Activated CD8-positive, alpha-beta T cell treated with anti-CD3 and anti-CD28 coated beads, Interleukin-2, amount 10 ng/mL, durations not matched to agents 7 days and 5 days (primary cell): ENCODE measurements at regions not wholly inside any gene's neighbourhood (a gene's known extent, or its start where the extent isn't known, plus 50 kb on each side); places are given as distances from the start of the nearest gene placed in this dataset.
"Not testable (repeated sequence)": the region's sequence is repeated elsewhere in the genome, so short reads cannot be mapped to it uniquely, and the experiment has no call there.

ENCODE experiments used
- ATAC-seq: fragments of 150-1000 bp; cut with Tn5 transposase; one replicate; pipeline ENCODE4 v1.10.0; 2021; ENCODE audit warnings: moderate library complexity
- CTCF ChIA-PET: fragments of 350-600 bp; sonication (Branson Sonifier 250); formaldehyde crosslinking; loops from one replicate; lab custom pipeline; 2021; ENCODE audit warnings: antibody characterized with exemption; lab: Charles Lee
- POLR2A ChIA-PET: fragments of 350-600 bp; sonication (Branson Sonifier 250); formaldehyde crosslinking; loops from one replicate; lab custom pipeline; 2021; ENCODE audit warnings: antibody characterized with exemption; lab: Charles Lee
- DNase-seq: peaks from one replicate; pipeline ENCODE4 v3.0.0-alpha.2; 2020
- H3K27ac Mint-ChIP-seq: one replicate; pipeline ENCODE4 v1.8.0; 2021; ENCODE audit warnings: mild to moderate bottlenecking, mixed read lengths
- H3K27me3 Mint-ChIP-seq: one replicate; pipeline ENCODE4 v1.8.0; 2021; ENCODE audit warnings: low read depth, mixed read lengths
- H3K36me3 Mint-ChIP-seq: one replicate; pipeline ENCODE4 v1.8.0; 2021; ENCODE audit warnings: low read depth, mixed read lengths
- H3K4me1 Mint-ChIP-seq: one replicate; pipeline ENCODE4 v1.8.0; 2021; ENCODE audit warnings: low read depth, mixed read lengths
- H3K4me3 Mint-ChIP-seq: one replicate; pipeline ENCODE4 v1.8.0; 2021; ENCODE audit warnings: mild to moderate bottlenecking, mixed read lengths
- H3K9me3 Mint-ChIP-seq: one replicate; pipeline ENCODE4 v1.8.0; 2022; ENCODE audit warnings: mixed read lengths; ENCODE audit not compliant: insufficient read depth

DNA sequence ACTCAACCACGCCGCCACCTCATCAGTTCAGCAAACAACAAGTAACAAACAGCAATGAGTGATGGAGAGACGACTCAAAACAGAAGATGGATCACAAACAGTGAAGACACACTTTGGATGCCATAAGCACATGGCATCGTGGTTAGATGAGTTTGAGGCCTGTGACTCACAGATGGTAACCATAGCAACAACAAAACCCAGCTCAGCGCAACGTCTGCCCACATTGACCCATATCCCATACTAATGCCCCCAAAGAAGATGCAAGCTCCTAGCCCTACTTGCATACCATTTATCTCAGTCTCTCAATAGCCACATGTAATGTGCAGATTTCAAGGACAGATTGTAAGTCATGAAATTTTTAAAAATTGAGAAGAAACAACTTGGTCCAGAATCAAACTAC, 1322.3 kb upstream of the TMEM132C start:
- Mint-ChIP-seq H3K4me1 (no peaks in the 10 kb centered on the region), H3K9me3 (peaks cover 8% of the 10 kb centered on the region), H3K36me3 (no peaks in the 10 kb centered on the region), H3K27me3 (no peaks in the 10 kb centered on the region), H3K4me3 (no peak overlapping the region), H3K27ac (no peak overlapping the region)
- ChIA-PET POLR2A (no interaction called here), CTCF (no interaction called here)
- ATAC-seq (no peak), DNase-seq (no peak)

DNA sequence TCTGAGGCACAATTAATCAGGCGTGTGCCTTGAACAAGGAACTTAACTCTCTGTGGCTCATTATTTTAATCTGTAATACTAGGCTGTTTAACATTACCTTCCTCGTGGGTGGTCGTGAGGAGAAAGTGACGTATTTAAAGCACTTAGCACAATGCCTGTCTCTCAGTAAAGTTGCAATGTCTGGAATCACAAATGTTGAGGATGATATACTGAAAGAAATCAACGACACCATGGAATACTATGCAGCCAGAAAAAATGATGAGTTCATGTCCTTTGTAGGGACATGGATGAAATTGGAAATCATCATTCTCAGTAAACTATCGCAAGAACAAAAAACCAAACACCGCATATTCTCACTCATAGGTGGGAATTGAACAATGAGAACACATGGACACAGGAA, 1320.0 kb upstream of the TMEM132C start:
- POLR2A ChIA-PET, H3K4me3 Mint-ChIP-seq, H3K4me1 Mint-ChIP-seq, CTCF ChIA-PET, H3K27ac Mint-ChIP-seq, DNase-seq, H3K36me3 Mint-ChIP-seq, H3K9me3 Mint-ChIP-seq, ATAC-seq, H3K27me3 Mint-ChIP-seq: not testable (repeated sequence)

DNA sequence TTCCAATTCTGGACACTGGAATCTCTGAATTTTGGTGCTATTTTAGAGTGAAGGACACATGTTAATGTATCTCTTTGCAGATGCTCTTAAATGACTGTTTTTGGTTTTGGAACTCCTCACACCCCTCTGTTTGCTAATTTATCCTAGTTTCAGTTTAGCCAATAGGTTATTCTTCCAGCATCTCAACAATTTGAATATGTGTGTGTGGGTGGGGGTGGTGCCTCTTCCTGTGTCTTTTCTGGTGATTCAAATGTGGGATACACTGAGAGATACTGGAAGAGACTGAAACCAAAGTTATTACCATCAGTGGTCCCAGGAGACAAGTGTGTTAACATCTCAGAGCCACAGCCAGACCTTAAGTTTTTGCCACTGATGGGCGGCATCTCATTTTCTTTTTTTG, 1317.4 kb upstream of the TMEM132C start:
- Mint-ChIP-seq H3K27ac (no peak overlapping the region), H3K4me1 (no peaks in the 10 kb centered on the region), H3K27me3 (no peaks in the 10 kb centered on the region), H3K4me3 (no peak overlapping the region), H3K36me3 (no peaks in the 10 kb centered on the region), H3K9me3 (peaks cover 4% of the 10 kb centered on the region)
- CTCF ChIA-PET = no interaction called here
- no peak for ATAC-seq
- DNase-seq = no peak
- POLR2A ChIA-PET = no interaction called here

DNA sequence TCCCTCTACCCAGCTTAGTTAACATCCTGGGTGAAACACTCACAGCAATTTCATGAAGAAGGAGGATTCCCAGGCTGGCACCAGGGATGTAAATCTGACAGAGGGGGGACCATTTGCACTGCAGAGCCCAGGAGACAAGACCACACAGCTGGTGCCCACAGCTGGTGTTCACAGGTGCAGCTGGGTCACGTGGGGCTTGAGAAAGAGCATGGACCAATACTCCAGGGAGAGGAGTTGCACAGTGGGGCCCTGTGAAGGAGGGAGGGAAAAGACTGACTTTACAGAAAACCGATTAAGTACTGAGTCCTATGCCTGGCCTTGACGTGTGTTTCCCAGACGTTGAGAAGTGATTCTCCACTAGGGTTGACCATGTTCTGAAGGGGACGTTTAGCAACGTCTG, 1316.7 kb upstream of the TMEM132C start:
- CTCF ChIA-PET = no interaction called here
- H3K9me3 Mint-ChIP-seq = peaks cover 3% of the 10 kb centered on the region
- no peaks in the 10 kb centered on the region for H3K27me3 Mint-ChIP-seq
- no peaks in the 10 kb centered on the region for H3K4me1 Mint-ChIP-seq
- H3K27ac Mint-ChIP-seq = no peak overlapping the region
- H3K36me3 Mint-ChIP-seq = no peaks in the 10 kb centered on the region
- POLR2A ChIA-PET = no interaction called here
- DNase-seq (no peak), ATAC-seq (no peak)
- no peak overlapping the region for H3K4me3 Mint-ChIP-seq

DNA sequence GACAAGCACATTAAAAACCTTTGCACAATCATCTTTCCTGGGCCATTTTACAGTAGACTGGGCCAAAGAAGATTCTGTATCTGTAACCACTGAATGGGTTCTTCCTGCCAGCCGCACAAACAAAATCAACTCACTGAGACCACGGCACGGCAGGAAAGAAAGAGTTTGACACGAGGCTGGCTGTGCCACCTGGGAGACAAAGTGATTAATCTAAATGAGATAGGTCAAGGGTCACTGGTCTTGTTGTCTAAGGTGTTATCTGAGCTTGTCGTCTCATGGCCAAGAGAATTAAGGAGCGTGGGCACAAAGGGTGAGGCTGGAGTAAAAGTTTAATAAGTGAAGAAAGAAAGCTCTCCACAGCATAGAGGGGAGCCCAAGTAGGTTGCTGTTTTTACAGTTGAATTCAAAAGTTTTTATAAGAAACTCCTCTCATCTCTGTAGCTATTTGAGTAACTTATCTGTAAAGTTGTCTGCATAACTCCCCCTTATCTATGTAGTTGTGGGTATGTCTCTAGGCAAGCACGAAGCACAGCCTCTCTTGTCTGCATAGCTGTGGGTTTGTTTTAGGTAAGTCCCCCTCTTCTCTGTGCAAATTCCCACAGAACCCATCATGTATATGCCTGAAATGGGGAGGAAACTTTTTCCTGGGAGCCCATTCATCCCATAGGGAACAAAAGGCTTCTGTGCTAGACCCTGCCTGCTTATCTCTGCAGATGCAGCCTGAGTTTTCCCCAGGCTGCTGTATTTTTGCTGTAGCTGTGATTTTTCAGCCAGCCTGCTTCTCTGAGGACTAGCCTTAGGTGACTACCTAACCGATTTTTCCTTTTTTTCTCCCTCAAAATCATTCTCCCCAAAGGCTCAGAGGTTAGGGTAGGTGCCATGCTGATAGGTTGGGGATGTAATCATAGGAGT, 1314.6 kb upstream of the TMEM132C start:
- no peaks in the 10 kb centered on the region for H3K9me3 Mint-ChIP-seq
- no peaks in the 10 kb centered on the region for H3K4me1 Mint-ChIP-seq
- H3K27me3 Mint-ChIP-seq = no peaks in the 10 kb centered on the region
- H3K4me3 Mint-ChIP-seq = no peak overlapping the region
- ChIA-PET POLR2A (no interaction called here), CTCF (no interaction called here)
- no peaks in the 10 kb centered on the region for H3K36me3 Mint-ChIP-seq
- no peak for ATAC-seq
- DNase-seq = no peak
- no peak overlapping the region for H3K27ac Mint-ChIP-seq

DNA sequence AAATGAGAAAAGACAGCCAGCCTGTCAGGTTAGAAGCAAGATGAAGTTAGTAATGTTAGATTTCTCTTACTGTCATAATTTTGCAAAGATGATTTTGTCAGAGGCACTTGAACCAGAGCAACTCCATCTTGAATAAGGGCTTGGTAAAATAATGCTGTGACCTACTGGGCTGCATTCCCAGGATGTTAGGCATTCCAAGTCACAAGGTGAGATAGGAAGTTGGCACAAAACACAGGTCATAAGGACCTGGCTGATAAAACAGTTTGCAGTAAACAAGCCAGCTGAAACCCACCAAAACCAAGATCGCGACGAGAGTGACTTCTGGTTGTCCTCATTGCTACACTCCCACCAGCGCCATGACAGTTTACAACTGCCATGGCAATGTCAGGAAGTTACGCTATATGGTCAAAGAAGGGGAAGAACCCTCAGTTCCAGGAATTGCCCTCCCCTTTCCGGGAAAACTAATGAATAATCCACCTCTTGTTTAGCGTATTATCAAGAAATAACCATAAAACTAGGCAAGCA, 1313.5 kb upstream of the TMEM132C start:
- Mint-ChIP-seq H3K4me3 (no peak overlapping the region), H3K36me3 (no peaks in the 10 kb centered on the region), H3K27me3 (no peaks in the 10 kb centered on the region), H3K4me1 (no peaks in the 10 kb centered on the region), H3K9me3 (no peaks in the 10 kb centered on the region), H3K27ac (no peak overlapping the region)
- ATAC-seq (no peak), DNase-seq (no peak)
- ChIA-PET CTCF (no interaction called here), POLR2A (no interaction called here)

DNA sequence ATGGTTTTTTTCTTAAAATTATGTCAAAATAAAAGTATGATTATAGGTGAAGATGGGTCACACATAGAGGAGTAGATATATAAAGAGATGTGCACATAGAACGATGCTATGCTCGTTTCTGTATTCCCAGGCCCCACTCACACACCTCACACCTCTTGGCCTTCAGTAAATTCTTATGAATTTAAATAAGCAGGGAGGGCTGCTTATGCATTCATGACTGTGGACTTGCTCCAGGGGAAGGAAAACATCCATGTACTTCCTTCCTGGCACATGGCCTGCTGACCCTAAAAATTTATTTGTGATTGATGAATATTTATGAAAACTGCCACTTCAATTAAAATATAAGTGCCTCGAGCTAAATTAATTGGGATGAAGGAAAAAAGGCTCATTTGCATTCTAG, 1306.7 kb upstream of the TMEM132C start:
- DNase-seq (no peak), ATAC-seq (no peak)
- no peaks in the 10 kb centered on the region for H3K4me1 Mint-ChIP-seq
- no peak overlapping the region for H3K4me3 Mint-ChIP-seq
- no peak overlapping the region for H3K27ac Mint-ChIP-seq
- H3K9me3 Mint-ChIP-seq = no peaks in the 10 kb centered on the region
- H3K36me3 Mint-ChIP-seq = no peaks in the 10 kb centered on the region
- ChIA-PET CTCF (no interaction called here), POLR2A (no interaction called here)
- no peaks in the 10 kb centered on the region for H3K27me3 Mint-ChIP-seq

DNA sequence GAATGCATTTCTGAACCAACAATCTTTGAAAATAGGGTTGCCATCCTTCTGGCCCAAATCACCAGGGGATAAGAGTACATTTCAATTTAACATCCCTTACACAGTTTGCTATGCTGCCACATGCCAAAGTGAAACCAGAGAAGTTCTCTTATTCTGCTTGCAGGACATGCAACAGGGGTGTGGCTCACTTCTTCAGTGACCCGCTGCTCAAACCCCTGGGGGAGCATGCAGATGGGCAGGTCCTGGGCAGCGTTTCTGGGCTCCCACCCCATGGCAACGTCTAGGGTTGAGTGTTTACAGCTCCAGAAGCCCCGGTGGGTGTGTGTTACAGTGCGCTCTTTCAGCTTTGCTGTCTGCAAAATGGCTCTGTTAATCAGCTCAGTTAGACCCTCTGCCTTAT, 1306.3 kb upstream of the TMEM132C start:
- no peaks in the 10 kb centered on the region for H3K27me3 Mint-ChIP-seq
- H3K4me3 Mint-ChIP-seq = no peak overlapping the region
- POLR2A ChIA-PET = no interaction called here
- ATAC-seq (no peak), DNase-seq (no peak)
- no peaks in the 10 kb centered on the region for H3K36me3 Mint-ChIP-seq
- no peaks in the 10 kb centered on the region for H3K4me1 Mint-ChIP-seq
- no peak overlapping the region for H3K27ac Mint-ChIP-seq
- CTCF ChIA-PET = no interaction called here
- no peaks in the 10 kb centered on the region for H3K9me3 Mint-ChIP-seq

DNA sequence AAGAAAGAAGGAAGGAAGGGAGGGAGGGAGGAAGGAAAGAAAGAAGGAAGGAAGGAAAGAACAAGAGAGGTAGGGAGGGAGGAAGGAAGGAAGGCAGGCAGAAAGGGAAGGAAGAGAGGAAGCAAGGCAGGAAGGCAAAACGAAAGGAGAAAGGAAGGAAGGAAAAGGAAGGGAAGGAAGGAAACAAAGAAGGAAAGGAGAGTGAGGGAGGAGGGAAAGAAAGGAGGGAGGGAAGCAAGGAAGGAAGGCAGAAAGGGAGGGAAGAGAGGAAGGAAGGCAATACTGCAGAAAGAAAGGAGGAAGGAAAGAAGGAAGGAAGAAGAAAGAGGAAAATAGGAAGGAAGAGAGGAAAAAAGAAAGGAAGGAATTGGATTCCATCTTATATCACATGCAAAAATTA, 1303.1 kb upstream of the TMEM132C start:
- Mint-ChIP-seq H3K36me3 (no peaks in the 10 kb centered on the region), H3K27me3 (no peaks in the 10 kb centered on the region), H3K9me3 (no peaks in the 10 kb centered on the region), H3K4me1 (no peaks in the 10 kb centered on the region), H3K27ac (no peak overlapping the region), H3K4me3 (no peak overlapping the region)
- POLR2A ChIA-PET = no interaction called here
- CTCF ChIA-PET = no interaction called here
- no peak for DNase-seq
- no peak for ATAC-seq

DNA sequence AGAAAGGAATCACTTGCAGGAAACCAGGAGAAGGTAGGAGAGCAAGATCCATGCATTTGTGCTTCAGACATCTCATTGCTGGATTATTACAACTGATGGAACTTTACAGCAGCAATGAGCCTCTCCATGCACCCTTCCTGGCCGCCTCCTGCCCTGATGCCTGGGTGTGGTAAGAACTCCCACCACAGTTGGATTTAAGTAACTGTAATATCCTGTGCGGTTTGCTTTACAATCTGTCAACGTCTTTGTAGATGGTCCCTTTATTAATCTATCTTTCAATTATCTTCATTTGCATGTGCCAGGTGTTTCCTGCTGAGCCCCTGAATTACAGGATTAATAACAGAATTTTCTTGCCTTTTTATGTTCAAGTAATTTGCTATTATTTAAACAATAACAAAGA, 1300.5 kb upstream of the TMEM132C start:
- DNase-seq = no peak
- ChIA-PET CTCF (no interaction called here), POLR2A (no interaction called here)
- Mint-ChIP-seq H3K9me3 (no peaks in the 10 kb centered on the region), H3K27ac (no peak overlapping the region), H3K27me3 (no peaks in the 10 kb centered on the region), H3K4me3 (no peak overlapping the region), H3K36me3 (no peaks in the 10 kb centered on the region), H3K4me1 (no peaks in the 10 kb centered on the region)
- no peak for ATAC-seq

DNA sequence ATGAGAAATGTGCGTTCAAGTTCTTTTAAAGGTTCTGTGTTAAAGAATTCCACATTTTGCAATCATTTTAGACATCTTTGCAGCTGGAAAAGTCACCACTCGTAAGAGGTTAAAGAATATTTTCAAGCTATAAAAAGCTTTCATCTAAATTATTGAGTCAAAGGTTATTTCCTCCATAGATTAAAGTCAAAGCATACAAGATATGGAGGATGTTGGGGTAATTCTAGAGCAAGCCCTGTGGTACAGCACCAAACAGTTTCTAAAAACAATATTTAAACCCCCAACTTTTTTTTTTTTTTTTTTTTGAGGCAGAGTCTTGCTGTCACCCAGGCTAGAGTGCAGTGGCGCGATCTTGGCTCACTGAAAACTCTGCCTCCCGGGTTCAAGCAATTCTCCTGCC, 1299.8 kb upstream of the TMEM132C start:
- no peaks in the 10 kb centered on the region for H3K4me1 Mint-ChIP-seq
- ChIA-PET CTCF (no interaction called here), POLR2A (no interaction called here)
- H3K36me3 Mint-ChIP-seq = no peaks in the 10 kb centered on the region
- H3K4me3 Mint-ChIP-seq = no peak overlapping the region
- no peaks in the 10 kb centered on the region for H3K9me3 Mint-ChIP-seq
- DNase-seq = no peak
- no peaks in the 10 kb centered on the region for H3K27me3 Mint-ChIP-seq
- H3K27ac Mint-ChIP-seq = no peak overlapping the region
- no peak for ATAC-seq

DNA sequence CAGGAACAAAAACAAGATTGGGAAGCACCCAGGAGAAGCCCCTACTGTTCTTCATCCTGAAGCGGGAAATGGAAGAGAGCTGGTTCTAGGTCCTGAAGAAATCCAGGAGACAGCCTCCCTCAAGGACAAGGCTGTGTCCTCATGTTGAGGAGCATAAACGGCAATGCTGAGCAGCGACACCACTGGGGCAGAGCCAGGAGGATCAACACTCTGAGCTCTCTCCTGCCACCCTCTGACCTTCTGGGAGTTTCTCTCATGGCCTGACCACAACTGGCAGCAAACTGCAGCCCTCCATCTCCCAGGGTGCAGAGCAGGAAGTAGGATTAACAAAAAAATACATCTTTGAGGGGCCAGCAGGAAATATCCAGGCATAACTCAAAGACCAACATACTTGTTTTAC, 1292.2 kb upstream of the TMEM132C start:
- Mint-ChIP-seq H3K27me3 (no peaks in the 10 kb centered on the region), H3K9me3 (no peaks in the 10 kb centered on the region), H3K4me3 (no peak overlapping the region), H3K27ac (no peak overlapping the region), H3K4me1 (no peaks in the 10 kb centered on the region), H3K36me3 (no peaks in the 10 kb centered on the region)
- POLR2A ChIA-PET = no interaction called here
- DNase-seq (no peak), ATAC-seq (no peak)
- CTCF ChIA-PET = no interaction called here

DNA sequence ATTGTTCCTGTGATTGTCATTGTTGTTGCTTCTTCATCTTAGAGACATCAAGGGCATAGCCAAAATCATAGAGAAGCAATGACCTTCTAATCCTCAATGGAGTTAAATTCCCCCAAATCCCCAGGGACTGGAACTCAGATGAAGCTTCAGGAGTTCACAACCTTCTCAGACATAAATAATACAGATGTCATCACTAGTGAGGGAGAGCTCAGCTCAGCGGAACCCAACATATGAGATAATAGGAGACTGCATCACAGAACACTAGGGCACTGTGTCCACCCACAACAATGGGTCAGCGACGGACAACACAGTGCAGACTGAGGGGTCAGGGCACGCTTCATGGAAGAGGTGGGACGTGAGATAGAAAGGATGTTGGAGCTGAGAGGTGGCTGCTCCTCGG, 1290.4 kb upstream of the TMEM132C start:
- H3K27me3 Mint-ChIP-seq = no peaks in the 10 kb centered on the region
- DNase-seq (no peak), ATAC-seq (no peak)
- no peak overlapping the region for H3K4me3 Mint-ChIP-seq
- CTCF ChIA-PET = no interaction called here
- no peaks in the 10 kb centered on the region for H3K4me1 Mint-ChIP-seq
- H3K9me3 Mint-ChIP-seq = peaks cover 6% of the 10 kb centered on the region
- H3K36me3 Mint-ChIP-seq = no peaks in the 10 kb centered on the region
- POLR2A ChIA-PET = no interaction called here
- no peak overlapping the region for H3K27ac Mint-ChIP-seq
